ENCODE measurements at regions not wholly inside any gene's neighbourhood (a gene's known extent, or its start where the extent isn't known, plus 50 kb on each side); places are given as distances from the start of the nearest gene placed in this dataset.
"Not testable (repeated sequence)": the region's sequence is repeated elsewhere in the genome, so short reads cannot be mapped to it uniquely, and the experiment has no call there.

- not testable (repeated sequence) for TF ChIP-seq CTCF, POLR2A, EP300 (IDR thresholded peaks at IDR 0.05)
These were observed 276.1 kb downstream of the C12orf75 start for GRCh38 chr12:105606613-105607012.

Measured in ovary (tissue), 3 donors.